ENCODE measurements at regions not wholly inside any gene's neighbourhood (a gene's known extent, or its start where the extent isn't known, plus 50 kb on each side); places are given as distances from the start of the nearest gene placed in this dataset.

- intact Hi-C loops (cut with DNase I), result loop anchor here in 3 of 10 donors (10.0 kb wide), 3 partner anchors 1091 to 1121 kb away; no protein-coding TSS in a partner anchor
- Histone ChIP-seq H3K4me1 (peaks cover 0 to 5% (median 0%) of the 10 kb centered on the region in 9 donors), H3K9me3 (no peaks in the 10 kb centered on the region), H3K27me3 (peaks cover 0 to 6% (median 0%) of the 10 kb centered on the region in 7 donors), H3K36me3 (no peaks in the 10 kb centered on the region), H3K4me3 (no peak overlapping the region), H3K27ac (no peak overlapping the region)
- no peak for TF ChIP-seq CTCF (IDR thresholded peaks at IDR 0.05)
- WGBS, 2 donors, result 54 to 56% methylated on average over 4 of the region's 4 CpGs
- no peak for ATAC-seq
- no peak for DNase-seq
Observed at GRCh38 chr5:158013303-158013702, 154.4 kb upstream of the CLINT1 start.

- ATAC-seq (no peak), DNase-seq (no peak)
- Histone ChIP-seq H3K9me3 (peaks cover 0 to 1% (median 0%) of the 10 kb centered on the region in 11 donors), H3K4me3 (no peak overlapping the region), H3K36me3 (no peaks in the 10 kb centered on the region), H3K27ac (no peak overlapping the region), H3K4me1 (peaks cover 0 to 4% (median 0%) of the 10 kb centered on the region in 9 donors), H3K27me3 (peaks cover 0 to 9% (median 0%) of the 10 kb centered on the region in 7 donors)
- TF ChIP-seq CTCF (IDR thresholded peaks at IDR 0.05), result no peak
- intact Hi-C loops (cut with DNase I), result loop anchor here in 3 of 10 donors (10.0 kb wide), 3 partner anchors 1093 to 1123 kb away; no protein-coding TSS in a partner anchor
Observed at GRCh38 chr5:158011422-158011821, 152.5 kb upstream of the CLINT1 start.

- no peak for ATAC-seq
- WGBS, 2 donors, result 82 to 88% methylated on average over 7 of the region's 7 CpGs
- no peak overlapping the region for H3K4me3 ChIP-seq
- H3K9me3 ChIP-seq, result peaks cover 0 to 6% (median 0%) of the 10 kb centered on the region in 11 donors
- intact Hi-C loops (cut with DNase I), result loop anchor here in 3 of 10 donors (10.0 kb wide), 3 partner anchors 1094 to 1124 kb away; no protein-coding TSS in a partner anchor
- no peak for TF ChIP-seq CTCF (IDR thresholded peaks at IDR 0.05)
- peaks cover 0 to 9% (median 0%) of the 10 kb centered on the region in 7 donors for H3K27me3 ChIP-seq
- H3K4me1 ChIP-seq, result no peaks in the 10 kb centered on the region
- DNase-seq, result no peak
- no peaks in the 10 kb centered on the region for H3K36me3 ChIP-seq
- no peak overlapping the region for H3K27ac ChIP-seq
Observed at GRCh38 chr5:158010831-158011230, 151.9 kb upstream of the CLINT1 start.

DNA sequence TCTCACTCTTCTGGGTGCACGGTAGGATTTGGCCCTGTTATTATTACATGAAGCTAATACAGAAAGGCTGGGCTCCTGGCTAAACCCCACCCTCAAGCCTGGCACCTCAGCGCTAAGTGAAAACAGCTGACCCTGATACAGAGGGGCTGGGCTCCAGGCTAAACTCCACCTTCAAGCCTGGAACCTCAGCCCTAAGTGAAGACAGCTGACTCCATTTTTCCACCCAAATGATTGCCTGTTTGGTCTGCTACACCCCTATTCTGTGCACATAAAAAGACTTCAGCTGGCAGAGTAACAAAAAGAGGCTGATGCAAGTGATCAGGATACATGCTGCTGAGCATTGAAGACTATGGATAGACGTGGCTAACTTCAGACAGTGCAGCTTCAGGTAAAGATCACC is 148.4 kb upstream of the CLINT1 start:
- Histone ChIP-seq H3K27ac (no peak overlapping the region), H3K4me3 (no peak overlapping the region), H3K9me3 (peaks cover 0 to 11% (median 0%) of the 10 kb centered on the region in 11 donors), H3K4me1 (no peaks in the 10 kb centered on the region), H3K27me3 (peaks cover 0 to 5% (median 0%) of the 10 kb centered on the region in 7 donors), H3K36me3 (no peaks in the 10 kb centered on the region)
- no peak for DNase-seq
- 76 to 79% methylated on average over 3 of the region's 3 CpGs for WGBS, 2 donors
- intact Hi-C loops (cut with DNase I), result no loop called here
- TF ChIP-seq CTCF (IDR thresholded peaks at IDR 0.05), result no peak
- ATAC-seq, result no peak
